ENCODE measurements at regions not wholly inside any gene's neighbourhood (a gene's known extent, or its start where the extent isn't known, plus 50 kb on each side); places are given as distances from the start of the nearest gene placed in this dataset.

GRCh38 chr10:78462726-78463228 lies 429.1 kb downstream of the RPS24 start:
- TF ChIP-seq, protein P1, sequence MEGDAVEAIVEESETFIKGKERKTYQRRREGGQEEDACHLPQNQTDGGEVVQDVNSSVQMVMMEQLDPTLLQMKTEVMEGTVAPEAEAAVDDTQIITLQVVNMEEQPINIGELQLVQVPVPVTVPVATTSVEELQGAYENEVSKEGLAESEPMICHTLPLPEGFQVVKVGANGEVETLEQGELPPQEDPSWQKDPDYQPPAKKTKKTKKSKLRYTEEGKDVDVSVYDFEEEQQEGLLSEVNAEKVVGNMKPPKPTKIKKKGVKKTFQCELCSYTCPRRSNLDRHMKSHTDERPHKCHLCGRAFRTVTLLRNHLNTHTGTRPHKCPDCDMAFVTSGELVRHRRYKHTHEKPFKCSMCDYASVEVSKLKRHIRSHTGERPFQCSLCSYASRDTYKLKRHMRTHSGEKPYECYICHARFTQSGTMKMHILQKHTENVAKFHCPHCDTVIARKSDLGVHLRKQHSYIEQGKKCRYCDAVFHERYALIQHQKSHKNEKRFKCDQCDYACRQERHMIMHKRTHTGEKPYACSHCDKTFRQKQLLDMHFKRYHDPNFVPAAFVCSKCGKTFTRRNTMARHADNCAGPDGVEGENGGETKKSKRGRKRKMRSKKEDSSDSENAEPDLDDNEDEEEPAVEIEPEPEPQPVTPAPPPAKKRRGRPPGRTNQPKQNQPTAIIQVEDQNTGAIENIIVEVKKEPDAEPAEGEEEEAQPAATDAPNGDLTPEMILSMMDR (IDR thresholded peaks at IDR 0.05): no peak
- no peak for TF ChIP-seq ZFX (IDR thresholded peaks at IDR 0.05; ENCODE audit: borderline replicate concordance)

All from 22Rv1 (cell line).